Kidney (tissue), 13 donors: ENCODE measurements at regions not wholly inside any gene's neighbourhood (a gene's known extent, or its start where the extent isn't known, plus 50 kb on each side); places are given as distances from the start of the nearest gene placed in this dataset.

Experiments
- DNase-seq, 5 donors: peaks; one replicate each; pipeline ENCODE4 v3.0.0-alpha.2; 2013 to 2020
- FAIRE-seq: peaks from 2 replicates; lab custom pipeline; 2012; peaks lifted over from hg19 to GRCh38; lab: Jason Lieb, UNC
- H3K27ac ChIP-seq, 2 donors: one replicate each; pipeline ENCODE4 v1.7.0; 2013; ENCODE audit warnings: low read depth in 2 of 2, low read length in 2 of 2, inconsistent platforms in 1 of 2
- H3K27me3 ChIP-seq: one replicate; pipeline ENCODE4 v1.7.1; 2013; ENCODE audit warnings: low read length, inconsistent platforms; ENCODE audit not compliant: control insufficient read depth, insufficient read depth
- H3K36me3 ChIP-seq, 3 donors: one replicate each; pipeline versions ENCODE4 v1.7.0 to v1.7.1; 2013; ENCODE audit warnings: low read length in 3 of 3, control low read depth in 1 of 3, inconsistent platforms in 1 of 3; ENCODE audit not compliant: insufficient read depth in 3 of 3, control insufficient read depth in 2 of 3
- H3K4me1 ChIP-seq, 3 donors: one replicate each; pipeline versions ENCODE4 v1.7.0 to v1.7.1; 2013; ENCODE audit warnings: low read length in 3 of 3, inconsistent platforms in 1 of 3, low read depth in 1 of 3; ENCODE audit not compliant: control insufficient read depth in 2 of 3, insufficient read depth in 2 of 3
- H3K4me3 ChIP-seq, 3 donors: one replicate each; pipeline versions ENCODE4 v1.7.0 to v1.8.1; 2013; ENCODE audit warnings: low read length in 3 of 3, control low read depth in 1 of 3, inconsistent platforms in 1 of 3
- H3K9ac ChIP-seq, 3 donors: one replicate each; pipeline versions ENCODE4 v1.7.0 to v1.7.1; 2013; ENCODE audit warnings: low read length in 3 of 3, control low read depth in 1 of 3, inconsistent platforms in 1 of 3
- H3K9me3 ChIP-seq, 3 donors: one replicate each; pipeline versions ENCODE4 v1.7.0 to v1.7.1; 2013; ENCODE audit warnings: low read length in 3 of 3, control low read depth in 1 of 3, inconsistent platforms in 1 of 3; ENCODE audit not compliant: control insufficient read depth in 2 of 3, insufficient read depth in 1 of 3
- intact Hi-C: fragments of 100-400 bp; cut with DNase I; formaldehyde crosslinking; loops from one replicate; pipeline ENCODE4 v1.11.1; 2022
- TF ChIP-seq, protein P1 (sequence below): IDR thresholded peaks from 3 replicates; pipeline ENCODE4 v1.5.1; 2012; ENCODE audit warnings: mild to moderate bottlenecking, moderate library complexity, borderline replicate concordance; ENCODE audit not compliant: insufficient read depth; ENCODE audit errors: extremely low read depth
- donor health status: control.
- donor health status: control.
- donor health status: control.
- donor health status: control.
- donor health status: control.
- donor health status: DM: yes; HTN: yes; CAD: no.
- donor health status: Normal renal cell carcinoma (clear cell type).

- no peak overlapping the region for H3K9ac ChIP-seq
- H3K4me1 ChIP-seq = no peaks in the 10 kb centered on the region
- H3K27ac ChIP-seq = no peak overlapping the region
- DNase-seq = no peak
- H3K9me3 ChIP-seq = no peaks in the 10 kb centered on the region
- intact Hi-C loops = no loop called here
- FAIRE-seq = no peak
- H3K36me3 ChIP-seq = no peaks in the 10 kb centered on the region
- no peak overlapping the region for H3K4me3 ChIP-seq
- TF ChIP-seq, protein P1, sequence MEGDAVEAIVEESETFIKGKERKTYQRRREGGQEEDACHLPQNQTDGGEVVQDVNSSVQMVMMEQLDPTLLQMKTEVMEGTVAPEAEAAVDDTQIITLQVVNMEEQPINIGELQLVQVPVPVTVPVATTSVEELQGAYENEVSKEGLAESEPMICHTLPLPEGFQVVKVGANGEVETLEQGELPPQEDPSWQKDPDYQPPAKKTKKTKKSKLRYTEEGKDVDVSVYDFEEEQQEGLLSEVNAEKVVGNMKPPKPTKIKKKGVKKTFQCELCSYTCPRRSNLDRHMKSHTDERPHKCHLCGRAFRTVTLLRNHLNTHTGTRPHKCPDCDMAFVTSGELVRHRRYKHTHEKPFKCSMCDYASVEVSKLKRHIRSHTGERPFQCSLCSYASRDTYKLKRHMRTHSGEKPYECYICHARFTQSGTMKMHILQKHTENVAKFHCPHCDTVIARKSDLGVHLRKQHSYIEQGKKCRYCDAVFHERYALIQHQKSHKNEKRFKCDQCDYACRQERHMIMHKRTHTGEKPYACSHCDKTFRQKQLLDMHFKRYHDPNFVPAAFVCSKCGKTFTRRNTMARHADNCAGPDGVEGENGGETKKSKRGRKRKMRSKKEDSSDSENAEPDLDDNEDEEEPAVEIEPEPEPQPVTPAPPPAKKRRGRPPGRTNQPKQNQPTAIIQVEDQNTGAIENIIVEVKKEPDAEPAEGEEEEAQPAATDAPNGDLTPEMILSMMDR = no peak
- H3K27me3 ChIP-seq = no peaks in the 10 kb centered on the region
These were observed 636.6 kb upstream of the DPP6 start for GRCh38 chr7:153415632-153416031.

GRCh38 chr7:153422291-153423209 lies 629.6 kb upstream of the DPP6 start:
- intact Hi-C loops = no loop called here
- FAIRE-seq (no peak), DNase-seq (peak in 1 of 5 donors; percentile 37)
- H3K27me3 ChIP-seq = no peaks in the 10 kb centered on the region
- no peaks in the 10 kb centered on the region for H3K4me1 ChIP-seq
- H3K27ac ChIP-seq = no peak overlapping the region
- H3K9me3 ChIP-seq = no peaks in the 10 kb centered on the region
- TF ChIP-seq, protein P1 = no peak
- H3K4me3 ChIP-seq = no peak overlapping the region
- H3K9ac ChIP-seq = no peak overlapping the region
- no peaks in the 10 kb centered on the region for H3K36me3 ChIP-seq

DNA sequence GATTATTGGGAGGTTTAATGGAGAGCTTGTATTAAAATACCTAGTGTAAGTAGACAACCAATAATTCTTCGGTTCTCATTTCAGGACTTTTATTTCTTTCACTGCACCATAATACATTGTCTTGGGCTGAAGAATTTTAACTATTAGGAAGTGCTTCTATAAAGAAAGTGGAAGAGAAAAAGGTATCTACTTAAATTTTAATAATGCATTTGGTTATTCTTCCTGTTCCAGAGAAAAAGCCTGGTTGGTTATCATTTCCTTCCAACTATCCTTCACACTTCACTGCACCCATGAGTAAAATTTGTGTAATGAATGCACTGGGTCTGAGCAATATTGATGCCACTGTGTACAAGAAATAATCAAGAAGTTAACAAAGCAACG lies 629.0 kb upstream of the DPP6 start:
- no peaks in the 10 kb centered on the region for H3K9me3 ChIP-seq
- no peaks in the 10 kb centered on the region for H3K4me1 ChIP-seq
- intact Hi-C loops = no loop called here
- DNase-seq = no peak
- TF ChIP-seq, protein P1 = no peak
- H3K27me3 ChIP-seq = no peaks in the 10 kb centered on the region
- FAIRE-seq = no peak
- H3K27ac ChIP-seq = no peak overlapping the region
- no peaks in the 10 kb centered on the region for H3K36me3 ChIP-seq
- no peak overlapping the region for H3K9ac ChIP-seq
- no peak overlapping the region for H3K4me3 ChIP-seq
